NCI-H128 (cell line): ENCODE measurements at regions not wholly inside any gene's neighbourhood (a gene's known extent, or its start where the extent isn't known, plus 50 kb on each side); places are given as distances from the start of the nearest gene placed in this dataset.
"Not testable (repeated sequence)": the region's sequence is repeated elsewhere in the genome, so short reads cannot be mapped to it uniquely, and the experiment has no call there.

ENCODE experiments used
- DNase-seq: peaks from one replicate; lab custom pipeline; 2025; ENCODE audit not compliant: unreplicated experiment; lab: John Stamatoyannopoulos, UW

GRCh38 chr5:118486647-118487225, 501.6 kb downstream of the DTWD2 start:
- no peak for DNase-seq

GRCh38 chr5:118479285-118479684, 509.1 kb downstream of the DTWD2 start:
- DNase-seq: no peak

- DNase-seq: no peak
These were observed 509.5 kb downstream of the DTWD2 start for GRCh38 chr5:118478852-118479251.

GRCh38 chr5:118468085-118468484, 520.3 kb downstream of the DTWD2 start:
- no peak for DNase-seq

- DNase-seq: no peak
These were observed 521.2 kb downstream of the DTWD2 start for GRCh38 chr5:118467103-118467502.

GRCh38 chr5:118466418-118466817, 521.9 kb downstream of the DTWD2 start:
- DNase-seq: no peak

GRCh38 chr5:118462276-118462675, 526.1 kb downstream of the DTWD2 start:
- DNase-seq: not testable (repeated sequence)

GRCh38 chr5:118461436-118461835, 526.9 kb downstream of the DTWD2 start:
- no peak for DNase-seq

- no peak for DNase-seq
These were observed 528.9 kb downstream of the DTWD2 start for GRCh38 chr5:118459490-118459889.

GRCh38 chr5:118456085-118456484, 532.3 kb downstream of the DTWD2 start:
- DNase-seq: no peak

GRCh38 chr5:118451697-118452247, 536.6 kb downstream of the DTWD2 start:
- no peak for DNase-seq

- DNase-seq: no peak
These were observed 537.6 kb downstream of the DTWD2 start for GRCh38 chr5:118450554-118451332.

GRCh38 chr5:118447350-118447749, 541.0 kb downstream of the DTWD2 start:
- DNase-seq: no peak

GRCh38 chr5:118441956-118442355, 546.4 kb downstream of the DTWD2 start:
- no peak for DNase-seq

- DNase-seq: no peak
These were observed 547.3 kb downstream of the DTWD2 start for GRCh38 chr5:118441034-118441433.

- no peak for DNase-seq
These were observed 547.9 kb downstream of the DTWD2 start for GRCh38 chr5:118440496-118440895.

- no peak for DNase-seq
These were observed 548.5 kb downstream of the DTWD2 start for GRCh38 chr5:118439831-118440230.

GRCh38 chr5:118435131-118435530, 553.2 kb downstream of the DTWD2 start:
- no peak for DNase-seq

- no peak for DNase-seq
These were observed 553.8 kb downstream of the DTWD2 start for GRCh38 chr5:118434522-118434921.

GRCh38 chr5:118430076-118430475, 558.3 kb downstream of the DTWD2 start:
- no peak for DNase-seq

GRCh38 chr5:118407958-118408357, 580.4 kb downstream of the DTWD2 start:
- no peak for DNase-seq

GRCh38 chr5:118405650-118406061, 582.7 kb downstream of the DTWD2 start:
- no peak for DNase-seq
